ENCODE measurements at regions not wholly inside any gene's neighbourhood (a gene's known extent, or its start where the extent isn't known, plus 50 kb on each side); places are given as distances from the start of the nearest gene placed in this dataset.
"Not testable (repeated sequence)": the region's sequence is repeated elsewhere in the genome, so short reads cannot be mapped to it uniquely, and the experiment has no call there.

- DNase-seq = no peak
Observed at GRCh38 chrX:16320765-16321355, 153.6 kb downstream of the MAGEB17 start.

DNA sequence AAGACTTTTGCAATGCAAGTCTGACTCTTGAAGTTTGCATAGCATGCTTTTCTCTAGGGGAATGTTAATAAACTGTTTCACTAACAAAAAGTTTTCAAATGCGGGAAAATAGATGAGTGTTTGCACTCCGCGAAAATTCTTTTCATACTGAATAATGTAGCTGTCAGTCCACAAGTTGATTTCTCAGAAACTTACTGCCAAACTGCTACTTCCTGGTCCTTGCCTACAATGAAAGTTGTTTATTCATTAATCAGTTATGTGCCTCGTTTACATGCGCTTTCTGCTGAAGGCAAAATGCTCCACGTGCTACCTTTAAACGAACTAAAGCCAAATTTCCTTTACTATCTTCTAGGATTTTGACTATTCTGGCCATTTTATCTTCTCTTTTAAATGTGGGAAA, 166.2 kb downstream of the MAGEB17 start:
- DNase-seq = no peak

GRCh38 chrX:16335181-16335580, 167.9 kb downstream of the MAGEB17 start:
- DNase-seq = no peak

DNA sequence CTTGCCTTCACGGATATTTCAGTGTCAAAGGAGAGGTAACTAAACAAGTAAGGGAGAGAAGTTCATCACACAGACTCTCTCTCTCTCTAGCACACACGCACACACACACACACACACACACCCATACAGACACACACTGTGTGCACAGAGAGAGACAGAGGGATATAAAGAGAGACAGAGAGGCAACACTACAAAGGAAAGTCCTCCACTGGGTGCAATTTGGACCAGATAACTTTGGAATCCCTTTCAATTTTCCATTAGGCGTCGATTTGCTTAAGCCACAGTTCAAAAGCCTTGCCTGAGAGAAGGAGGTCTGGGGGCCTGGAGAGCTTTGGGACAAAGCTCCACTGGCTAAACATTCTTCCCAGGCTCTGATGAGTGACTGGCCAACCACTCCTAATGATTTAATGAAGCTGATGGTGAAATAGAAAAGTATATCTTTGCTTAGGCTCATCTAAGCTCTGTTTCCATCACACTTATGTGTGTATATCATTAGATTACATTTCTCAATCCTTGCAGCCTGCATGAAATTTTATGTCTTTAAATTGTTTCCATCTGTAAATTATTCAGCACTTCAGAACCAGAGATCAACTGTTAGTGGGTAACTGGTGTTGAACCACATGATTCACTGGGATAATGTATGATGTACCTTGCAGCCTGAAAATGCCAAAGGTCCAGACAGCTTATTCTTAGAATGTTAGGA, 180.8 kb downstream of the MAGEB17 start:
- no peak for DNase-seq

GRCh38 chrX:16357902-16358301, 190.6 kb downstream of the MAGEB17 start:
- no peak for DNase-seq

- DNase-seq = not testable (repeated sequence)
Observed at GRCh38 chrX:16360056-16360455, 192.8 kb downstream of the MAGEB17 start.

- DNase-seq = no peak
Observed at GRCh38 chrX:16368696-16369095, 201.4 kb downstream of the MAGEB17 start.

- DNase-seq = no peak
Observed at GRCh38 chrX:16376056-16376455, 208.8 kb downstream of the MAGEB17 start.

GRCh38 chrX:16386126-16386525, 218.8 kb downstream of the MAGEB17 start:
- DNase-seq = no peak

DNA sequence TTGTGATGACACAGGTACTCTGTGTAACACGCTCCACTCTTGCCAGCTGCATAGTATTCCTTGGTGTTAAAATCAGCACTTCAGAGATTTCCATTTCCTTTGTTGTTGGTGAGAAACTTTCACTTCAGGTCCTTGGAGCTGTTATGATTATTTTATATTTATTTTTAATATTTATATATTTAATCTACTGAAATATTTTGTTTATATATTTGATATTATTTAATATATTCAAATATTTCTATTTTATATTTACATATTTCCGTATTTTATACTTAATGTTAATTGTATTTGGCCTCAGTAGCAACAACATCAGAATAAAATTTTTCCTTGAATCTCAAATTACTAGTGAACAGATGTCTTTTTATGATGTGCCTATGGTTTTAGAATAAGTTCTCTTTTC, 225.3 kb downstream of the MAGEB17 start:
- no peak for DNase-seq

DNA sequence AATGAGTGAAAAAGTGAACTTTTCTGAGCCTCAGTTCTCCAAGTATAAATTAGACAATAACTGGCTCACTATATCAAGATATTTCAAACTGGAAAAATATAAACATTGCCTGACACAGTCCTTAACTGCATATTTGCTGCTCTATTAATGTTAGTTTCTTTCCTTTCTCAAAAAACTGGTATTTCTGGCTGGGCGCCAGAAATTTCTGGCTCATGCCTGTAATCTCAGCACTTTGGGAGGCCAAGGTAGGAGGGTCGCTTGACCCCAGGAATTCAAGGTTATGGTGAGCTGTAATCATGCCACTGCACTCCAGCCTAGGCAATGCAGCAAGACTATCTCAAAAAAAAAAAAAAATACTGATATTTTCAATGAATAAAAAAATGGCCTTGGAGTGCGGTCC, 227.0 kb downstream of the MAGEB17 start:
- no peak for DNase-seq

GRCh38 chrX:16403808-16404207, 236.5 kb downstream of the MAGEB17 start:
- DNase-seq = no peak

DNA sequence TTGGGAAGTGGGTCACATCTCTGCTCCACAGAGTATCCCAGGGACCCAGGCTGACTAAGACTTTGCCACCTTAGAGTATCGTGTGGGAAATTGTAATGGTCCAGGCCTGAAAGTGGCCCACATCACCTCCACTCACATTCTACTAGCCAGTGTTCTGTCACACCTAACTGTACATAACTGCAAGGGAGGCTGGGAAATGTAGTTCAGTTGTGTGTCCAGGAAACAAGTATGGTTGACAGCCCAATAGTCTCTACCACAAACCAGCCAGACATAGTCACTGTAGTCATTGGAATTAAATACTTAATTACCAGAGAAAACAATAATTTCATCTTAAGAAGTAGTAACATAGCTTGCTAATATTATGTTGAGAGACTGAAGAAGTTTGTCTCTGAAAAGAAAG, 233.4 kb upstream of the S100G start:
- DNase-seq = no peak

DNA sequence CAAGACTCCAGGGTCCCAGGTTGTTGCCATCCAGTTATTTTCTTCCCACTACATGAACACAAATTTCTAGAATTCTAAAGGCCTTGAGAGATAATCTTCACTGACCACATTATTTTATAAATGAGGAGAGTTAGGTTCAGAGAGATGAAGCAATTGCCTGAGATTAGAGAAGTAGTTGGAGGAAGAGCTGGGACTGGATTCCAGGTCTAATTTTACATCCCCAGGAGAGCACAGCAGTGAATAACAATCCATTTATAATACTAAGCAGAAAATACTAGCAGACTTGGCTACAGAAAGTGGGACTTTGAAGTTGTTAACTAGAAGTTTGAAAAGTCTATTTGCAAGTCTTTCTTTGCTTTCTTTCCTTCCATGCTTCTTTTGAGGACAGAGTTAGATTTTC, 231.3 kb upstream of the S100G start:
- no peak for DNase-seq

DNA sequence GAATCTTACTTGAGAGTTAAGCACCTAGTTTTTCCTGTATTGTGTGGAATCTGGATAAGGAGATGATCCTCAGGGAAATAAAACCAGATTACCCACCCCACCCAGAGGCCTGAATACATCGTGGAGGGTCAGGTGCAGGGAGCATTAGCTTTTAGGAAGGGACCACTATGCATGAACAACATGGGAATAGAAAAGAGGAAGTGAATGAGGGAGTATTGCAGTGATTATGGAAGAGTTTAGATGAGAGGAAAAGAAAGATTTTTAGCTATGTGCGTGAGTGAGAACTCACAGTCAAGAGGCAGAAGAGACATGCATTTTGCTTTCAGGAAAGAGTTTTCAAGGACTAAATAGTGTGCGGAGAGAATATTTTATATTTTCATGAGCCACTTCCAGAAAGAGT, 222.3 kb upstream of the S100G start:
- DNase-seq = no peak

GRCh38 chrX:16429406-16429805, 220.6 kb upstream of the S100G start:
- no peak for DNase-seq

DNA sequence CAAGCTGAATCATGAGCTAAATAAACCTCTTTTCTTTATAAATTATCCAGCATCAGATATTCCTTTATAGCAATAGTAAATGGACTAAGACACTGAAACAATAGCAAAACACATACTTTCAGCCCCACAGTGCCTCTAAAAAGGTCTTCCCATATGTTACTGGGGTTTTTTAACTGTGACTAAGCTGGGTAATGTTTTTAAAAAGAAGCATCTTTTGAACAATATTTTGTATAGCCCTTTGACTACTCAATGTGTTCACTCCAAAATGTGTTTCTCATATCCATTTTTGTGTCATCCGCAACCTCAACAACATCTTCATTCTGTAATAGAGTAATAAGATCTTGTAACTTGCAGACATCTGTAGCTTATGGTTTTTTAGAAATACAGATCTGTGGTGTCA, 218.7 kb upstream of the S100G start:
- no peak for DNase-seq

DNA sequence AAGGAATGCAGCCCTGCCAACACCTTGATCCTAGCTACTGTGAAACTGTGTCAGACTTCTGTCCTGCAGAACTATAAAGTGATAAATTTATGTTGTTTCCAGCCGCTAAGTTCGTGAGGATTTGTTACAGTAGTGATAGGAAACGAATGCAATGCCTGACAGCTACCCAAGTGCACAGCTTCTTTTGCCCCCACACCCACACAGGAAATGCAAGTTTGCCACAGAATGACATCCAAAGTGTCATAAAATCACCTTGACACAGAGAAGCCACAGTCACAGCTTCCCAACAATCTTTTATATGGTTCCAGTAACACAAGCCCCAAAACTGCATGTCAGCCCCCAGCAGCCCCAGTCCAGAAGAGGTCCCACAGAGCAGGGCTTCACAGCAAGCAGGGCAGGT, 216.9 kb upstream of the S100G start:
- no peak for DNase-seq

DNA sequence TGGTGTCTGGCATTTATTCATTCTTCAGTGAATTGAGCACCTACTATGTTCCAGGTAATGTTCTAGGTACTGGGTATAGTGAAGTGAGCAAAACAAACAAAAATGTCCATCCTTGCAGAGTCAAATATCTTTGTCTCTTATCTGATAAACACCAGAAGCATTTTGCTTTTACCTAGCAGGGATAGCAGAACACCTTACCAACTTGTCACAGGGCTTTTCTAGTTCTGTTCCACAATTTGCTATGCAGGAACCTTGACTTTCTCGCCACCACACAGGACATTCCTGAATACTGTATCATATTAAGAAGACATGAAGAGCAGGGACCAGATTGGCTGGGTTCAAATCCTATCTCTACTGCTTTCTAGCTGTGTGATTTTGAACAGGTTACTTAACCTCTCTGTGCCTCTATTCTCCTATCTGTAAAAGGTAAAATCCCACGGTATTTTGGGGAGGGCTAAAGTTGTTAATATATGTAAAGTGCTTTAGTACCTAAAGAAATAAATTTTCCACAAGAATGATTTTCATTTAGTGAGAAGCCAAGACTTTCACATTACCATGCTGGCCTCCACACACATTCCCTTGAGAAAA, 214.5 kb upstream of the S100G start:
- DNase-seq = no peak

GRCh38 chrX:16436348-16437188, 213.4 kb upstream of the S100G start:
- peak; percentile 80 for DNase-seq

DNA sequence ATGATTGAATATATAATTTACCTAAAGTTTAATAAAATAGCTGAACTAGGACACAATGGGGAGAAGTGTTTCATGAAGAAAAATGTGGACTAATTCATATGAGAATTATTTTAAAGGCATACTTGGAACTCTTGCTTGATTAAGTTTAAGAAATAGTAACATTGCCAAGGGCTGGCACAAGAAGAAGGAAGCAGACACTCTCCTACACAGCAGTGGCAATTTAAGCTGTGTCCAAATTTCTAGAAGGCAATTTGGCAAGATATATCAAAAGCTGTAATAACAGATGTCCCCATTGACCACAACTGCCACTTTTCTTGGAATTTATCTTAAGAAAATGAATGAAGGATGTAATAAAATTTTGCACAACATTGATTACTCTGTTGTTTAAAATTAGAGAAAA, 209.5 kb upstream of the S100G start:
- DNase-seq = no peak

- no peak for DNase-seq
Observed at GRCh38 chrX:16444353-16444752, 205.6 kb upstream of the S100G start.

DNA sequence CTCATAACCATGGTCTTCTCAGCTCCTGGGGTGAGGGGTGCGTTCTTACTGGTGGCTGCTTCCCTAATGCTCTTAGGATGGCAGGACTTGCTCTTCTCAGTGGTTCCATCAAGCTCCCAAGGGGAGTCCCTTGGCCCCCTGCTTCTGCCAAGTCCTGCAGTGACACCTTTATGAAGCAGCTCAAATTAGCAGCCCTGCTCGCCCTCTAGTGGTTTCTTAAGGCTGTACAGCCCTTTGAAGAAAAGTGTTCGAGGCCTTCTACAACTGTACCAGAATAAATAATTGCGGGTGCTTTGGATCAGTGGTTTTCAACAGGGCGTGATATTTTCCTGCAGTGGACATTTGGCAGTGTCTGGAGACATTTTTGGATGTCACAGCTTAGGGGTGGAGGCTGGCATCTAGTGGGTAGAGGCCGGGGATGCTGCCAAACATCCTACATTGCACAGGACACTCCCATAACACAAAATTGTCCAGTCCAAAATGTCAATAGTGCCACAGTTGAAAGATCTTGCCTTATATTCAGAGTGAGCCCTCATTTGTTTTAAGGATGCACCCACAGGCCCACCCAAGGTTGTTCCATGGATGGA, 204.7 kb upstream of the S100G start:
- DNase-seq = peak; percentile 58

All from activated CD4-positive, alpha-beta T cell treated with anti-CD3 and anti-CD28 coated beads, Interleukin-2, Interleukin-6, amounts not matched to agents 100 ng/mL and 50 ng/mL, durations not matched to agents 16 hours and 8 hours (primary cell).